HG03045 (cell line): ENCODE measurements at regions not wholly inside any gene's neighbourhood (a gene's known extent, or its start where the extent isn't known, plus 50 kb on each side); places are given as distances from the start of the nearest gene placed in this dataset.
"Not testable (repeated sequence)": the region's sequence is repeated elsewhere in the genome, so short reads cannot be mapped to it uniquely, and the experiment has no call there.

ENCODE experiments used
- ATAC-seq: cut with Tn5 transposase; IDR thresholded peaks from one replicate; pipeline ENCODE4 v1.9.1; 2021; ENCODE audit warnings: mild to moderate bottlenecking, moderate library complexity; ENCODE audit not compliant: unreplicated experiment

DNA sequence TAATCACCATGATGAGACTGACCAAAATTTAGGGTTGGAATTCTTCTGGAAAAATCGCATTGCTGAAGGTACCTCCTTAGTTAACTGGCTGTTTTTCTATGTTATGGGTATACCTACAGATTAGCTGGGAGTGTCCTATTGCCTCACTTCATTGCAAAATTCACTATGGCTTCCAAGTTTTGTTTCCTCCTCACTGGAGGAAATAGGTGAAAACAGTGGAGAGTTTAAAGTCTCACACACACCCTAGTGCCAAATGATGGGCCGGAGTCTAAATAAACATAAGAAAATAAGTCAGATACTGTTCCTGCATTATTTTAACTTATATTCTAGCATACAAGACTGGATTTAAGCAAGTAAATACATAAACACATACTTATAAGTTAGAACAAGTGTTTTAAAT lies 98.2 kb downstream of the AHR start:
- ATAC-seq: no peak

GRCh38 chr7:17401791-17402627 lies 103.6 kb downstream of the AHR start:
- ATAC-seq: peak; percentile 69

GRCh38 chr7:17402628-17403278 lies 104.3 kb downstream of the AHR start:
- ATAC-seq: peak; percentile 84

GRCh38 chr7:17404006-17404405 lies 105.6 kb downstream of the AHR start:
- ATAC-seq: no peak

DNA sequence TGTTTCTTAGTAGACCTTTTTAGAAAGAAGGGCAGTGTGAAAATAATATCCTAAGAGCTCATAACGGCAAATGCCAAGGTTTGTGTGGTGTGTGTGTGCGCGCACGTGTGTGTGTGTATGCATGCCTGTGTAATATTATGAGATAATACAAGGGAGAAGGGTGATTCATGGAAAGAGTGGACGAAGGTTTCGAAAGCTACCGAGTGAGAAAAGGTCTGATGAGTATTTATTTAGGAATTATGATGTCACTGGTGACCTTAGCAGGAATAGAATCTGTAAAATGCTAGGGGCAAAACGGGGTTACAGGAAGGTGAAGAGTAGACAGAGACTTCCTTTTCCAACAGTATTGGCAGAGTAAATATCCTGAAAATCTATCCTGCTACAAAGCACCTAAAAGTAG lies 107.3 kb downstream of the AHR start:
- no peak for ATAC-seq

DNA sequence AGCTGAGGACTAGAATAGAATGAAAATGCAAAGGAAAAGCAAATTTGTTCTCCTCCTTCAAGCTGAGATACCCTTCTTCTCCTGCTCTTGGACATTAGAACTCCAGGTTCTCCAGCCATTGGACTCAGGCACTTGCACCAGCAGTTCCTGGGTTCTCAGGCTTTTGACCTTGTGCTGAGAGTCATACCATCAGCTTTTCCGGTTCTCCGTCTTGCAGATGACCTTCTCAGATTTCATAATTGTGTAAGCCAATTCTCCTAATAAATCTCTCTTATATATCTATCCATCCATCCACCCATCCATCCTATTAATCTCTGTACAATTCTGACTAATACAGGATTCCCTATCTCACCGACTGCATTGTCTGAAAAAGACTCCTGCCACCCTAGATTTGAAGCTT lies 108.3 kb downstream of the AHR start:
- ATAC-seq: no peak

- ATAC-seq: no peak
Measured at GRCh38 chr7:17407229-17407628, 108.8 kb downstream of the AHR start.

DNA sequence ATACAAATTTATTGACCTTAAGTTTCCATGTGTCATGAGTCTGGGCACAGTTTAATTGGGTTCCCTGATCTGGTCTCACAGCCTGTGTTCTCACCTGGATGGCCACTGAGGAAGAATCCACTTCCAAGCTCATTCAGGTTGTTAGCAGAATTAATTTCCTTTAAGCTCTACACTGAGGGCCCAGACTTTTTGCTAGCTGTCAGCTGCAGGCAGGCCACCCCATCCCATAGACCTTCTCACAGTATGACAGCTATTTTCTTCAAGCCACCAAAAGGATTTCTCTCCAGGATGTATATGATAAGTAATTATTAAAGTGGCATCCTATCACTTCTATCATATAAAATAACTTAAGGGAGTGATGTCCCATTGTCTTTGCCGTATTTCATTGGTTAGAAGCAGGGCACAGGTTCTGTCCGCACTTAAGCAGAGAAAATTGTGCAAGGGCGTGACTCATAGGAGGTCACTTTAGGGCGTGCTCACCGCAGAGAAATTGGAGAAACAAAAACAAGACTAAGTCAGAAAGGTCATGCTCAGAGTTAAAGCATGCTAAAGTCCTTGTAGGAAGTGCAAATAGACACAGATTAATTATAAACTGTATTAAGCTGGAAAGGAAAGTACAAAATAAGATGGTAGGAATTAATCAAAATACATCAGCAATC lies 109.9 kb downstream of the AHR start:
- ATAC-seq: no peak

GRCh38 chr7:17408904-17409290 lies 110.4 kb downstream of the AHR start:
- no peak for ATAC-seq

DNA sequence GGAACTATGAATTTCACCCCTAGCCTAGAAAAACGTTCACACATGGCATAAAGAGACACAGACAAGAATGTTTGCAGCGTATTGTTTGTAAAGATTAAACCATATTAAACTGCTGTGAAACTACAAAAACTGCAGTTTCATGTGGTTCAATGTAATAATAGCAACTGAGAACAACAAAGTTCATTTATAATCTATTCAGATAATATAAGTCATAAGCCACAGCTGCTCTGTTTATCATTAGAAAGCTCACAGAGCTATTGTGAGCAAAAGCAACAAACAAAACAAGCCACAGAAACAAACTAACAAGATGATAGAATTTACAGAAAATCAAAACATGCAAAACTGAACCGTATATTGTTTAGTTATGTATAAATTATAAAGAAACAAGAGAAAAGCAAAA lies 113.5 kb downstream of the AHR start:
- peak; percentile 52 for ATAC-seq

DNA sequence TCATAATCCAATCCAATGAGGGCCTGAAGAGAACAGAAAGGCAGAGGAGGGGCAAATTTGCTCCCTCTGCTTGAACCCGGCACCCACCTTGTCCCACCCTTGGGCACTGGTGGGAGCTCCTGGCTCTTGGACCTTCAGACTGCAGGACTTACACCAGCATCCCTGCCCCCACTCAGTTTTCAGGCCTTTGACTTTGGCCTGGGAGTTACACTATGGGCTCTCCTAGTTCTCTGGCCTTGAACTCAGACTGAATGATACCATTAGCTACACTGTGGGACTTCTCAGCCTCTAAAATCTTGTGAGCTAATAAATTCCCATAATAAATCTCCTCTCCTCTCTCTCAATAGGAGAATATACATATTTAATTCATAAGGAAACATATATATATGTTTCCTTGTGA lies 114.4 kb downstream of the AHR start:
- ATAC-seq: no peak

GRCh38 chr7:17415955-17416354 lies 117.5 kb downstream of the AHR start:
- no peak for ATAC-seq

DNA sequence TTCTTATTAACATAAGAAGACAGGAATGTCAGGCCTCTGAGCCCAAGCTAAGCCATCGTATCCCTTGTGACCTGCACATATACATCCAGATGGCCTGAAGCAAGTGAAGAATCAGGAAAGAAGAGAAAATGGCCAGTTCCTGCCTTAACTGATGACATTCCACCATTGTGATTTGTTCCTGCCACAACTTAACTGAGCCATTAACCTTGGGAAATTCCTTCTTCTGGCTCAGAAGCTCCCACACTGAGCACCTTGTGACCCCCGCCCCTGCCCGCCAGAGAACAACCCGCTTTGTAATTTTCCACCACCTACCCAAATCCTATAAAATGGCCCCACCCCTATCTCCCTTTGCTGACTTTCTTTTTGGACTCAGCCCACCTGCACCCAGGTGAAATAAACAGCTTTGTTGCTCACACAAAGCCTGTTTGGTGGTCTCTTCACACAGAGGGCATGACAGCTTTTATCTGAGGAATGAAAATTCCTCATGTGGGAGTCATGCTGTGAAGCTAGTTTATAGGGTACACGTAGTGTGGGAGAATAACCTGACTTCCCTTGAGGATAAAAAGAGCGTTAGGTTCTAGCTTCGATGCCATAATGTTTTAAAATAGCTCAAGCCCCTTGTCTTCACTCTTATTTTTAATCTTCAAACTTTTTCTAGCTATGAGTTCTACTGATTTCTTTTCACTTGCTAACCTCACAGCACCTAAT lies 122.0 kb downstream of the AHR start:
- not testable (repeated sequence) for ATAC-seq

GRCh38 chr7:17421941-17422340 lies 123.5 kb downstream of the AHR start:
- ATAC-seq: no peak

- no peak for ATAC-seq
Measured at GRCh38 chr7:17422966-17423365, 124.5 kb downstream of the AHR start.

- ATAC-seq: no peak
Measured at GRCh38 chr7:17427924-17428323, 129.5 kb downstream of the AHR start.

GRCh38 chr7:17429579-17429978 lies 131.1 kb downstream of the AHR start:
- no peak for ATAC-seq

DNA sequence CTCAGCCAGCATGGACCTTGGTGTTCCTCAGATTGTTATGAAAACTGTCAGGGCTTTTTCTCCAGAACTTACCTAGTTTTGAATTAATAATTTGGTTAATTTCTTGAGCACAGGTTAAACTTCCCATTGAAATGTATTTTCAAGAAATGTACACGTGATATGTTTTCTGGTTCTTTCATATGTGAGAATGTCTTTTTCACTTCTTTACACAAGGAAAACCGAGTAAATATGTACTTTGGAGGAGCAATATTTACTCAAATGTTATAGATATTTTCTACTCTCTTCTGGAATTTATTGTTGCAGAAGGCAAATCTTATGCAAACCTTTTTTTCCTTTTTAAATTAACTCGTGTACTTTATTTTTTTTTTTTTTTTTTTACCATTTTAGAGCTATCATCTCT lies 134.3 kb downstream of the AHR start:
- no peak for ATAC-seq

DNA sequence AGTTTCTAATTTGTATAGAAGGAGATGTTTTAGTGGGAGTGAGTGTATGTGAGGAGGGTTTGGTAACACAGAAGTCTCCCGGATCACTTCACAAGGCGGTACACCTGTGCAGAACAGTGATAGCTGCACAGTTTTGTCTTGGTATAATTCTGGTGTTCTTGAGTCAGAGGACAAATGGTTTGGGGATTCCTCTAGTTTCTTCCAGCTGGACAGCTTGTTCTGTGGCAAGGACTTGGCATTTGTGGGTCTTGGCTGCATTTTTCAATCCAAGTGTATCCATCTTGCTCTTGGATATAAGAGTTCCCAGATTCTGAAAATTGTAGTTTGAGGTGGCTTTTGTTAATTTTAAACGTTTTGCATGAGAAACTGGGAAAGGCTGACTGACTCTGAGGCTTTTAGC lies 135.7 kb downstream of the AHR start:
- ATAC-seq: no peak

DNA sequence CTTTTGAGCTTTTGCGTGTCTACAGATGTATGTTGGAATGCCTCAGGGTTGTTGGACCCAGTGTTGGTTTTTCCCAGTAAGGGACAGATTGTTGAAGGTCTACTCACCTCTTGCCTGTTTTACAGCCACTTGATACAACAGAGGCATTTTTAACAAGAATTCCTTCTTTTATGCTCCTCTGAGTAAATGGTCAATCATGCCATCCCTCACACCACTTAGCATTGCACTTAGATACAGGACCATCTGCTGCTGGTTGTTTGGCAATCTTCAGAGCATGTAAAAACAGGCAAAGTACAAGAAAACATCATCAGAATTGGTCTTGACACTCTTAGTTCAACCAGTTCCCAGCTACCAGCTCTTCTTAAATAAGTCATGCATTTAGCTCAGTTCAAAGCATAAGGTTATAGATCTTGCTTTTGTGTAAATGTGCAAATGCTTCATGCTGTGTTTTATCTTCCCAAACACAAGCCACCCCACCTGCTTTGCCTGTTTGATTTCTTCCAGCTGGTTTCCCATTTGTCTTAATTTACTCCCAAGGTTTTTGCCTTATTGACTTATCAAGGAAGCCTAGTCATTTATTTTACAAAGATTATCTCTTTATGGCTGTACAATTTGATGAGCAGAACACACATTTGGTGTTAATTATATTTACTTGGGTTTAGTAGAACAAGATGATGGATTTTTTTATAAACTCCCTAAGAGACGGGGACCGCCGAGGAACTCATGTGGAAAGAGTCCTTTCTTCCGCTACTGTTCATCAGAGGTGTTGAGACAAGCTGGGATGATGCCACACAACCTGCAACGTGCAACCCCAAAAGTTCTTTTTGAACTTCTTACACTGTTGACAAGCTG lies 136.6 kb downstream of the AHR start:
- ATAC-seq: no peak
